ENCODE measurements at regions not wholly inside any gene's neighbourhood (a gene's known extent, or its start where the extent isn't known, plus 50 kb on each side); places are given as distances from the start of the nearest gene placed in this dataset.

GRCh38 chr1:47631411-47631995 is 193.7 kb downstream of the FOXD2 start:
- H2AFZ ChIP-seq (ENCODE audit: low read depth), result no peak overlapping the region
- no peak for TF ChIP-seq CTCF (conservative IDR thresholded peaks at IDR 0.05; ENCODE audit: low read depth, low read length)
- H3K9ac ChIP-seq, result no peak overlapping the region
- H3K79me2 ChIP-seq (ENCODE audit: insufficient read depth, low read depth), result no peaks in the 10 kb centered on the region
- no peaks in the 10 kb centered on the region for H4K20me1 ChIP-seq (ENCODE audit: insufficient read depth)
- no peak overlapping the region for H3K4me3 ChIP-seq (IDR thresholded peaks at IDR 0.05; ENCODE audit: insufficient read depth, low read depth, low read length)
- H3K27me3 ChIP-seq (ENCODE audit: insufficient read depth, low read depth), result no peaks in the 10 kb centered on the region
- no peak overlapping the region for H3K27ac ChIP-seq
- H3K4me2 ChIP-seq, result no peak overlapping the region
- H3K4me1 ChIP-seq (ENCODE audit: low read depth, poor library complexity, severe bottlenecking), result no peaks in the 10 kb centered on the region
- no peaks in the 10 kb centered on the region for H3K36me3 ChIP-seq (ENCODE audit: insufficient read depth)

- Histone ChIP-seq H3K27ac (no peak overlapping the region), H3K4me1 (ENCODE audit: low read depth, poor library complexity, severe bottlenecking) (no peaks in the 10 kb centered on the region), H3K4me2 (no peak overlapping the region)
Observed at GRCh38 chr1:47635111-47635510, 197.3 kb downstream of the FOXD2 start.

GRCh38 chr1:47635597-47635996 is 197.8 kb downstream of the FOXD2 start:
- no peak overlapping the region for H3K27ac ChIP-seq
- no peaks in the 10 kb centered on the region for H3K27me3 ChIP-seq (ENCODE audit: insufficient read depth, low read depth)
- no peak for TF ChIP-seq CTCF (conservative IDR thresholded peaks at IDR 0.05; ENCODE audit: low read depth, low read length)
- no peak overlapping the region for H3K4me2 ChIP-seq
- no peaks in the 10 kb centered on the region for H3K4me1 ChIP-seq (ENCODE audit: low read depth, poor library complexity, severe bottlenecking)
- H3K79me2 ChIP-seq (ENCODE audit: insufficient read depth, low read depth), result no peaks in the 10 kb centered on the region
- H3K4me3 ChIP-seq (IDR thresholded peaks at IDR 0.05; ENCODE audit: insufficient read depth, low read depth, low read length), result no peak overlapping the region
- H3K36me3 ChIP-seq (ENCODE audit: insufficient read depth), result no peaks in the 10 kb centered on the region
- H4K20me1 ChIP-seq (ENCODE audit: insufficient read depth), result no peaks in the 10 kb centered on the region
- no peak overlapping the region for H3K9ac ChIP-seq
- H2AFZ ChIP-seq (ENCODE audit: low read depth), result no peak overlapping the region

More at GRCh38 chr1:47635111-47635510, 197.3 kb downstream of the FOXD2 start:
- no peak for TF ChIP-seq CTCF (conservative IDR thresholded peaks at IDR 0.05; ENCODE audit: low read depth, low read length)
- H3K4me3 ChIP-seq (IDR thresholded peaks at IDR 0.05; ENCODE audit: insufficient read depth, low read depth, low read length), result no peak overlapping the region
- H3K9ac ChIP-seq, result no peak overlapping the region
- no peaks in the 10 kb centered on the region for H3K27me3 ChIP-seq (ENCODE audit: insufficient read depth, low read depth)
- H2AFZ ChIP-seq (ENCODE audit: low read depth), result no peak overlapping the region
- H4K20me1 ChIP-seq (ENCODE audit: insufficient read depth), result no peaks in the 10 kb centered on the region
- no peaks in the 10 kb centered on the region for H3K79me2 ChIP-seq (ENCODE audit: insufficient read depth, low read depth)
- H3K36me3 ChIP-seq (ENCODE audit: insufficient read depth), result no peaks in the 10 kb centered on the region

- Histone ChIP-seq H2AFZ (ENCODE audit: low read depth) (no peak overlapping the region), H3K4me3 (IDR thresholded peaks at IDR 0.05; ENCODE audit: insufficient read depth, low read depth, low read length) (no peak overlapping the region), H3K79me2 (ENCODE audit: insufficient read depth, low read depth) (no peaks in the 10 kb centered on the region), H4K20me1 (ENCODE audit: insufficient read depth) (no peaks in the 10 kb centered on the region), H3K27me3 (ENCODE audit: insufficient read depth, low read depth) (no peaks in the 10 kb centered on the region), H3K4me2 (no peak overlapping the region), H3K27ac (no peak overlapping the region), H3K9ac (no peak overlapping the region), H3K36me3 (ENCODE audit: insufficient read depth) (no peaks in the 10 kb centered on the region), H3K4me1 (ENCODE audit: low read depth, poor library complexity, severe bottlenecking) (no peaks in the 10 kb centered on the region)
- TF ChIP-seq CTCF (conservative IDR thresholded peaks at IDR 0.05; ENCODE audit: low read depth, low read length), result no peak
Observed at GRCh38 chr1:47637111-47637685, 199.4 kb downstream of the FOXD2 start.
